GM18499 (cell line): ENCODE measurements at regions not wholly inside any gene's neighbourhood (a gene's known extent, or its start where the extent isn't known, plus 50 kb on each side); places are given as distances from the start of the nearest gene placed in this dataset.

Experiments
- ATAC-seq: cut with Tn5 transposase; IDR thresholded peaks from one replicate; pipeline ENCODE4 v1.9.1; 2021; ENCODE audit warnings: moderate number of reproducible peaks; ENCODE audit not compliant: insufficient read depth, unreplicated experiment

DNA sequence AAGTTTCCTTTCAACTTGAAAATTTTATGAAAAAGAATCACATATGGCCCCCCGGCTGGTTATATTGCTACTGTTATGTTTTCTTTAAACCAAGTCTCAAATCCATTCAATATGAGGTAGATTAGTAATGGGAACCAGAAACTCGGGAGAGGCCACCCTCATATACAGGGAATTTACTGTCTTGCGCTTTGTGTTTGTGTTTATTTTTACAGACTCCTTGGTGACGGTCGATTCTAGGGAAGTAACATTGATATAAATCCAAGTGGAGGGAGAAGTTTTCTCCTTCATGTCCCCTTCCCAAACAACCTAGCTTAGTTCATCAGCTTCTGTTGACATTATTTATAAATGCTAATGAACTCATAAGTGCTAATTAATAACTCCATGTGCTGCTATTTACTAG is 163.5 kb upstream of the LMO4 start:
- ATAC-seq, result no peak

GRCh38 chr1:87167157-87167789 is 161.4 kb upstream of the LMO4 start:
- no peak for ATAC-seq

DNA sequence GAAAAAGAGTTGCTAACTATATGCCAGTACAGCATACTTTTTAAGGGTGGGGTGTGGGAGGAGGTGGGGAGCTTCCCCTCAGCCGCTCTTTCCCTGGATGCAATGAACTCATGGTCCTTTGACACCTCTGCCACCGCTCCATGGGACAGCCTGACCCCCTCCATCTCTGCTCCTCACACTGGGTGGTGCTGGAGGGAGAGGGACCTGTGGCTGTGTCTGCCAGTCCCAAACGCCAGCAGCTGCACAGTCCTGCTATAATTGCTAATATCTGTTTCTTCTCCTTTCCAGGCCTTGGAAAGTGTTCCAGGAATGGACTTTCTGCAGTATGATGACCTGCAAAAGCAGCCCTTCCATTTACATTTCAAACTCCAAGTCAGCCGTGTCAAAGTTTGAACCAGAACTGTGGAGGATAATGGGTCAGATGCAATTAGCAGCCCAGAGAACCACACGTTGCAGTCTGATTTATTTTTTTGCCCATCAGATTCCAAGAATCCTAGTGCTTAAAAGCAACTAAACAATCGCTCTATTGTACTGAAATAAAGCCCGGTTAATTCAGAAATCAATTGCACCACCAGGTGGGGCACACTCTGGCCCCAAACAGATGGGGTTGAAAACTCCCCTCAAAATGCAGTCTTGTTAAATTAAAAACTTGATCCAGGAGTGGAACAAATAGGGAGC is 160.7 kb upstream of the LMO4 start:
- ATAC-seq, result no peak

GRCh38 chr1:87169263-87169910 is 159.3 kb upstream of the LMO4 start:
- ATAC-seq, result no peak

DNA sequence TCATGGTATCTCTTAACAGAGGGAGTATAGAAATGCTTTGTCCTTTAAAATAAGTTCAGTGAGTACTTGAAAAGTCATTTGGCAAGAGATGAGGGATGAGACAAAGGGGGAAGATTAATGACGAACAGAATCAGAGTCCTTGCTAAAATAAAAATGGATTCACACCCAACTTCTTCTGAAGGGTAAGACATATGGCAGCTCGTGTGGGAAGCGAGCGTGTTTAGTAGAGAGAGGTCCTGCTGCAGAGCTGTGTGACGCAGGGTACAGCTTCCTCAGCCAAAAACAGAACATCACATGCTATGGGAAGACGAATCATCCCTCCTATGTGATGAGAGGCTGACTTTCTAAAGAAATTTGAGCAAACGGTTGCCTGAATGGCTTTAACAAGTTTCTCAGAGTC is 158.5 kb upstream of the LMO4 start:
- no peak for ATAC-seq

DNA sequence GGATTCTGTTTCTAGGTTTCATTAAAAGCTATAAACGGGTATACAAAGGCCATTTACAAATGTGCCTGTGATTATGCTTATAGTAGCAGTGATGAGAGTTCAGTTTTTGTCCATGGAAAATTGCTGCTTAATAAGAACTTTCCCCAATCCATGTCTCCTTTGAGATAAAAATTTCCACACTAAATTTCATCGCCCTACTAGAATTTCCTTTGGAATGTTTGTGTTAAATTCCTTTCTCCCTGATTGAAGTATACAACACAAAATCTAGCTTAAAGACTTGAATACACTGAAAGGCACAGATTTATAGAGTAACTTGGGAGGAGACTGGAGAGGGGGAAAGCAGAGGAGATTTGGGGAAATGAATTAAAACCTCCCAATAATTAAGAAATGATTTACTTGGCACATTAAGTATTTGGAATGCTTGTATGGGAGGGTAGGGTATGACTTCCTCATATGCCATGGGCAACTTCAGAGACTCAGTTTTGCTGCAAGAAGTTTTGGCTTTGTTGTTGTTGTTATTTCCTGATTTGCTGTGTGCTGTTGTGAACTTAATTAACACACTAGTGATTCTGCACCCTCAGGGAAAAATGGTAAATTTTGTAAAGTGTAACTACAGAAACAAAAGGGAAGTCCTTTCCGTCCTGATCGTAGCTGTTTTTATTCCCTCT is 157.6 kb upstream of the LMO4 start:
- no peak for ATAC-seq

- no peak for ATAC-seq
These were observed 155.4 kb upstream of the LMO4 start for GRCh38 chr1:87173231-87173630.

DNA sequence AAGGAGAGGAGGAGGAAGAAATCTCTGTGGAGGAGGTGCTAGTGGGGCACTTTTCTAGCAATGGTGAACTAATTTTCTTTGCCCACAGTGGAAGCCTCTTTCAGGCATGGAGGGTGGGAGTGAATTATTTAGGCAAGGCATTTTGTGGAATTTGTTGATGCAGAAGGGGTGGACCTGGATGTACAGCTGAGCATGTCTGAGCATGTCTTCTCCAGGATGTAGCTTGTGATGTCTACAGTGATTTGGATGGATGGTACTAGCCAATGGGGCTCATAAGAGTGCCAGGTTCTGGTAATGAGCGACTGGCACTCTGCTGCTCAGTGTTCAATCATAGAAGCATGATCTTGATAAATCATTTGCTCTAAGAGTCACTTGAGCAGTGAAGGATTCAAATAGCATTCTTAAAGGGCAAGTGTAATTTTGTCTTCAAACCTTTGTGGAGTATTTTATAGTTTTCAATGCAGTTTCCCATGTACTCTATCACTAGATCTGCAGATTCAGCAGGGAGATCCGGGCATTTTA is 153.9 kb upstream of the LMO4 start:
- no peak for ATAC-seq

DNA sequence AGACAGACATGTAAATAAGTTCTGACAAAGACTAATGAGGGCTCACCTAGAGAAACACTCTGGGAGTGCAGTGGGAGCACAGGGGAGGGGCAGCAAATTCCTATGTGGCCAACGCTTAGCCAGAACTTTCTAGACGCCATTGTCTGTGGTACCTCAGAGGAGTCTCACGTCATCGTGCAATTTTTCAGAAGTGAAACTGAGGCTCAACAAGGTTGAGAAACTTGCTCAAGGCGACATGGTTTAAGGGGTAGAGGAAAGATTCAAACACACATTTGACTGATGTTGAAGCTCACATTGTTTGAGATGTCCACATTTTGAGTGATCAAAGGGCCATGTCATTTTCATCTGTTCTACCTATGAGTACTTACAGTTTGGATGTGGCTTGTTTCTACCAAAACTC is 152.6 kb upstream of the LMO4 start:
- ATAC-seq, result no peak

DNA sequence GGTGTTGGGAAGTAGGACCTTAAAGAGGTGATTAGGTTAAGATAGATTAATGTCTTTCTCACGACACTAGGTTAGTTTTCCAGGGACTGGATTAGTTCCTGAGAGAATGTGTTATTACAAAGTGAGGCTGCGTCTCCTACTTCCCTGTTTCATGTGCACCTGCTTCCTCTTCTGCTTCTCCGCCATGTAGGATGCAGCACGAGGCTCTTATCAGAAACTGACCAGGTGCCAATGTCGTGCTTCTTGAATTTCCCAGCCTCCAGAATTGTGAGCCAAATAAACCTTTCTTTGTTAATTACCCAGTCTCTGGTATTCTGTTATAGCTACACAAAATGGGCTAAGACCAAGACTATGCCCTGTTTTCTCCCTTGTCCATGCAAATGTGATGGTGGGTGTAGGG is 152.2 kb upstream of the LMO4 start:
- no peak for ATAC-seq

GRCh38 chr1:87178441-87178840 is 150.2 kb upstream of the LMO4 start:
- ATAC-seq, result no peak

DNA sequence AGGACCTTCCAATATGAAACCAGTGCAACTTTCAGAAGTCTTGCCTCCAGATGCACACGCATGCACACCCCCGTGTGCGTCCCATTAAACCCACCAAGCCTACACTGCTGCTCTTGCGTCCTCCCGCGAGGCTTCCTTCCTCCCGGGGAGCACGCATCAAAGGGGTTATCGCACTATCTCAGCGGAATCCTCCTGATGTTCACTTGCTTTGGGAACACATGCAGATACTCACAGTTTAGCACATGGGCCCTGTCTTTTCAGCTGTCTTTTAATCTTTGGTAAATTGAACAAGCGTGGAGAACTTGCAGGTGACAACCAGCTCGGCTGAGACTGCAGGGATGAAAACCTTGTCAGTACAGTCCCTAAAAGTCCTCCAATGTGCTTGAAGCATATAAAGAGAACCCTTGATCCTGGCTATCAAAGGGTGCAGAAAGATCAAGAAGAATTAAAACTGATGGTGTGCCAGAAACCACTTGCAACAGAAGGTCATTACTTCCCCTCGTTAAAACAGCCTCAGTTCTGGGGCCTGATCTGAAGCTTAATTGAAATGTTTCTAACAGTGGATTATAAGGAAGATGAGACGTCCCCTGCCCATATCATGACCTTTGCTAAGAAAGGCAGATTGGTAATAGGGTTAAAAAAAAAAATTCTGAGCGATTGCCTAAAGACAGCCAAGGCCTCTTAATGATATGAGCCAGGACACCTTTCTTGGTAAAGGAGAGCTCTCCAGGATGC is 149.4 kb upstream of the LMO4 start:
- ATAC-seq, result no peak

DNA sequence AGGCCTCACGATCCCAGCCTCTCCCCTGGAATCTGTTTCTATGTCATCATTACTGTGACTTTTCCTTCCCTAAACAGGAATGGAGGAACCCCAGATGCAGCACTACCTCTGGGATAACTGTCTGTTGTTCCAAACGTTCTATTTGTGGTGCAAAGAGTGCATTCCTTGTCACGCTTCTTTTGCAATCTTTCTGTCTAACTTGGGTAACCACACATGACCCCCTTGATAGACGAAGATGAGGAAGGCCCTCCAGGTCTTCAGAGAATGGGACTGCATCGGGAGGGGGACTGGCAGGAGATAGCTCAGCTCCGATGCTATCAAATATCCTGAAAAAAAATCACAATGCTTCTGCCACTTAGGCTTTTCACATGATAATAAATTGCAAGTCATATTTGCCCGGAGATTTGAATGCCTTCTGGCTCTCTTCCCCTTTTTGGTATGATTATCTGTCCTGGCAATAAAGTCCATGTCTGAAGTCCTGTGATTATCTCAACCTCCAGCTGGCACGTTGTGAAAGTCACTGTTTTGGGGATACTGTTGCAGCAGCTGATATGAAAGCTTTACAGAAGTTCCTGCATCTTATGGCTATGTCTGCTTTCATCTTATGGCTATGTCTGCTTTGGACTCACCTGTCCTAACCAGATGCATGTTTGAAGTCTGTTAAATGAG is 148.7 kb upstream of the LMO4 start:
- ATAC-seq, result no peak

DNA sequence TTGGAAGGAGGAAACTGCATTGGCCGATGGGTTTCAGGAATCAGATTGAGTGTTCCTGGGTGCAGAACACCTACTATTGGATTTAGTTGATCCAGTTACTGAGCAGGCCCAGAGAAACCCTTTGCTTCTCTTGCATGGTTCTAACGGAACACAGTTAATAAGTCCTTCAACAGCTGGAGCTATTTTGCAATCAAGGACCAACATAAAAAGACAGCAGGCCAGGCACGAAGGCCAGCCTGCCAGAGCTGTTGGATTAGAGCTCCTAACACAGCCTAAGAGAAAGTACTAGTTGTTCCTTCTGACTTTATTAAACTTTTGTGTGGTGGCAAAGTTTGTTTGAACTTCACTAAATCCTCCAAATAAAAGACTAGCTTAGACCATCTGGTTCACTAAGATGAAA is 148.0 kb upstream of the LMO4 start:
- ATAC-seq, result no peak

DNA sequence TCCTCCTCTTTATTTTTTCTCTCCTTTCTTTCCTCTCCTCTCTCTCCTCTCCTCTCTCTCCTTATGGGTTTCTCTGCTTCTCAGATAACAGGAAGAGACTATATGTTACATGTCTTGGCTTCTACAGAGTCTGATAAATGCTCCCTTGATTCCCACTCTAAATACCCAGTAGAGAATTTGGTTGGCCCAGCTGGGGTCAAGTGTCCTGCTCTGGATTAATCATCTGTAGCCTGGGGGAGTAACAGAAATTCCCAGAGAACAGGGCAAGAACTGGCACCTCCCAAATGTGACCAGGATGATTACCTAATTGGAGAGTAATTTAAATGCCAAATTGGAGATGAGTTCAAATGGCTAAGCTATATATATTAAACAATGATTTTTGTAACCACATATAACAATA is 146.1 kb upstream of the LMO4 start:
- no peak for ATAC-seq

DNA sequence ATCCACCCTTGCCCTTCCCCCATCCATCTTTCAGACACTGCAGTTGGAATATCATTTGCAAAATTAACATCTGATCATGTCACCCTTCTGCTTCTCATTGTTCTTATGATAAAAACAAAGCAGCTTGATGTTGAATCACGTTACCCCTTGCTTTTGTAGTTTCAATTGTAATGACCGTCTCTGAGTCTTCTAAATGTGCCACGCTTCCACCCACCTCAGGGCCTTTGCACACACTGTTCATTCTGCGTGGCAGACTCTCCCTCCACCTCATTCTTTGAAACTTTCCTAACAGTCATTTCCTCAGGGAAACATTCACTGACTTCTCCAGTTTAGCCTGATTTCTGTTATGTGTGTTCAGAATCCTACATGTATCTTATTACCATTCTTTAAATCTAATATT is 143.6 kb upstream of the LMO4 start:
- no peak for ATAC-seq

DNA sequence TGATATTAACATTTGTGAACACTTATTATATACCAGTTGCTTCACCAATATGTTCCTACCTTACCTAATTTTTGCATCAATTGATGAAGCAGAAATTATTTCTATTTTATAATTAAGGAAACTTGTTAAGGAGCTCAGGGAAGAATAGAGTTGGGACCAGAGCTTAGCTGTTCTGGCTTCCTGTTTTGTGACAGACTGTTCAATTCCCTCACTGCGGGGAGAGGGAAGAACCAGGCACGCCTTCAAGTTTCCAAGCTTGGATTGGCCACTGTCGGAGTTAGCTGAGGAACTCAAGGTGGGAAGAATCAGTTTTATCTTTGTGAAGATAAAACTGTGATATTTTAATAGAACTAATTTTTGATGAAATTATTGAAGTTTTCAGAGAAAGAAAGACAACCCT is 142.3 kb upstream of the LMO4 start:
- no peak for ATAC-seq

DNA sequence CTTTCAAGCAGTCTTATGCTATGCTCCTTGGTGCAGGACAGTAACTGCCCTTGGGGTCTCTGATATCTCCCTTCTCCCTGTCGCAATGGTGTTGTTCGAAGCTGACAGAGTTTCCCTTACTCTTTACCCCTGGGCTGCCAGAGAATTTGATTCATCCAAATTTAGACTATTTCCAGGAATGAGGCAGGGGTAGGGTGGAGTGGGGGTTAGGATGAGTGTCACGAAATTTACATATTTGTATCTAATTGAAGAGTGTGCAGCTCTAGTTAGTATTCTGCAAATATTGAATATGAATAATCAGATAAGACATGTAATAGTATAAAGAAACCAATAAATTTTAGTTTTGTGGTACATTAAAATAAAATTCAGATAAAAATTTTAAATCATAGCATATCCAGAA is 140.0 kb upstream of the LMO4 start:
- ATAC-seq, result no peak

DNA sequence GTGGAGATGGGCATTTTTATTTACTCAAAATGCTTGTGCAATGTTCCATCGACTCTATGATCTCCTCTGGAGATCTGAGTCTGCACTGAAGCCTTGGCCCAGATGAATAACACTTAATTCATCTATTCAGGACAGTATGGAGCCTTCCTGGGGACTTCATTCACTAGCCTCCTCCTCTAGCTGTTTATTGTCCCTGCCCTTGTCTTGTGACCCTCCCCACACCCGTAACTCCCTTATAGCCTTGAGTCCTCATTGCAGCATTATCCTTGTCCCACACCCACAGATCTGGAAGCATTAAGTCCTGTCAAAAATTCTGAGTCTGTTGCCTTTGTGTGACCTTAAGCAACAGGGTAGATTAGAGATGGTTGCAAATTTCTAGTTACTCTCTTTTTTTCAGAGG is 138.3 kb upstream of the LMO4 start:
- ATAC-seq, result no peak

DNA sequence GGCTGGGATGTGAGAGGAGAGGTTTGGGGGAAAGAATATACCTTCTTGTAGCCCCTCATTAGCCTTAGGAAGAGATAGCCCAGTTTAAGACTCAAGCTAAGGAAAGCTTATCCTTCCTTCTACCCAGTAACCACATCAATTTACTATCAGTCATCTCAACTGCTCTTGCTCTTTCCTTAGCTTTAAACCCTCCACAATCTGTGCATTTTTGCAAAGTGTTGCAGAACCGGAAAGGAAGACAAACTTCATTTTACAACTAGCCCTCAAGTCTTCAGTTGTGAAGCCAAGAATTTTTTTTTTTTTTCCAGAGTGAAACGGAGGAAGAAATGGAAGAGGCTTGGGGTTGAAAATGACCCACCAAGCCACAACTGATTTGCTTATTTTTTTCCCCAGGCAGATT is 137.0 kb upstream of the LMO4 start:
- no peak for ATAC-seq
